ENCODE measurements at regions not wholly inside any gene's neighbourhood (a gene's known extent, or its start where the extent isn't known, plus 50 kb on each side); places are given as distances from the start of the nearest gene placed in this dataset.
"Not testable (repeated sequence)": the region's sequence is repeated elsewhere in the genome, so short reads cannot be mapped to it uniquely, and the experiment has no call there.

GRCh38 chr17:20681746-20682722, 102.5 kb downstream of the CDRT15L2 start:
- not testable (repeated sequence) for DNase-seq (ENCODE audit: low read depth)

DNA sequence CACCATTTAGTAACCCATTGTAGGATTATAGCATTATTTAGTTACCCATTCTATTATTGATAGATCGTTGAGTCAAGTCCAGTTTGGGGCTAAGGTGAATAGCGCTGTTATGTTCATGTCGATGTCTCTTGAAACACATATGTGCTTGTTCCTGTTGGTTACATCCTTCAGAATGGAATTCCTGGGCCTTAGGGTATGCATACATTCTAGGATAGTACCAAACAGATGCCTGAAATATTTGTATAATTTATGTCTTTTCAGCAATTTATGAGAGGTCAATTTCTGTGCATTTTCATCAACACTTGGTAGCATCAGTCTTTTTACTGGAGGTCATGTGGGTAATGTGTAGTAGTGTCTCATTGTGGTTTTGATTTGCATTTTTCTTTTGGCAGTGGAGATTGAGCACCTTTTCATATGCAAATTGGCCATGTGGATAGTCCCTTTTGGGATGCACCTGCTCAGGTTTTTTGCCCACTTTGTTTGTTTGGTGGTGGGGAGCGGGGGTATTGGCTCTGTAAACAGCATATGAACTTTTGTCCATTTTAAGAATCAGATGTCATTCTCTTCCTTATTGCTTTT, 104.2 kb downstream of the CDRT15L2 start:
- DNase-seq (ENCODE audit: low read depth): not testable (repeated sequence)

GRCh38 chr17:20684975-20685374, 105.5 kb downstream of the CDRT15L2 start:
- not testable (repeated sequence) for DNase-seq (ENCODE audit: low read depth)

GRCh38 chr17:20687584-20687983, 108.1 kb downstream of the CDRT15L2 start:
- not testable (repeated sequence) for DNase-seq (ENCODE audit: low read depth)

DNA sequence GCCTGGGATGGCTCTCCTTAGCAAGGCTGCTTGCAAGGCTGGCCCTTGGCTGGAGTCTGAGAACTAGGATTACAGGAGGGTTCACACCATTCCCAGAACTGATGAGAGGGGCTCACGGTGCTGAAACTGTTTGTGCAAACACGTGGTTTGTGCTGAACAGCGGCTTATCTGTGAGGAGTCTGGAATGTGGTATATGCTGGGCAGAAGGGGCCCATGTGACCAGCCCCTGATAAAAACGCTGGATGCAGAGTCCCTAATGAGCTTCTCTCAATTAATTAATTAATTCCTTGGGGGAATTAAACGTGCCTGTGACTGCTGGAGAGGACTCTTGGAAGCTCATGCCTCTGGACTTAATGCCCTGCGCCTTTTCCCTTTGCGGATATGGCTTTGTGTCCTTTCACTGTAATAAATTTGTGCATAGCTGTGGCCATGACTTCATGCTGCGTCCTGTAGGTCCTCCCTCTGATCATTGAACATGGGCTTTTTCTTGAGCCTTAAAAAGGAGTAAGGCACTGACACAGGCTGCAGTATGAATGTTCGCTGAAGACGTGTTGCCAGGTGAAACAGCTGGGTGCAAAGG, 109.7 kb downstream of the CDRT15L2 start:
- not testable (repeated sequence) for DNase-seq (ENCODE audit: low read depth)

DNA sequence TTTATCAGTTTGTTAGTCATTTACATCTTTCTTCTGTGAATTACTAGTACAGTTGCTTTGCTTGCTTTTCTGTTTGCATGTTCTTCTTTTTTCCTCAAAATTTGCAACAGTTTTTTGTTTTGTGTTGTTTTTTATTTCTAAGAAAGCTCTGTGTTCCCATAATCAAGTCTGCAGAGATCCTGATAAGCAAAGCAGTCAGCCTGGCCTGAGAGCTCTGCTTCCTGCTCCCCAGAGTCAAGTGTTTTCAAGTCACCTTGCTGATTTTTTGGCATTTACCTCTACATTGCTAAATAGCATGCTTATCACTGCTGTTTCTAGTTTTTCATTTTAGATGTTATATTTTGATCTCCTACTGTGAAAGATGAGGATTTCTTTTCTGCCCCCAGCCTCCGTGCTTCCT, 113.2 kb downstream of the CDRT15L2 start:
- not testable (repeated sequence) for DNase-seq (ENCODE audit: low read depth)

- not testable (repeated sequence) for DNase-seq (ENCODE audit: low read depth)
Measured at GRCh38 chr17:20695871-20696270, 116.3 kb downstream of the CDRT15L2 start.

- DNase-seq (ENCODE audit: low read depth): not testable (repeated sequence)
Measured at GRCh38 chr17:20698463-20699206, 119.1 kb downstream of the CDRT15L2 start.

GRCh38 chr17:20700528-20700927, 121.0 kb downstream of the CDRT15L2 start:
- DNase-seq (ENCODE audit: low read depth): not testable (repeated sequence)

GRCh38 chr17:20701366-20701765, 121.8 kb downstream of the CDRT15L2 start:
- not testable (repeated sequence) for DNase-seq (ENCODE audit: low read depth)

DNA sequence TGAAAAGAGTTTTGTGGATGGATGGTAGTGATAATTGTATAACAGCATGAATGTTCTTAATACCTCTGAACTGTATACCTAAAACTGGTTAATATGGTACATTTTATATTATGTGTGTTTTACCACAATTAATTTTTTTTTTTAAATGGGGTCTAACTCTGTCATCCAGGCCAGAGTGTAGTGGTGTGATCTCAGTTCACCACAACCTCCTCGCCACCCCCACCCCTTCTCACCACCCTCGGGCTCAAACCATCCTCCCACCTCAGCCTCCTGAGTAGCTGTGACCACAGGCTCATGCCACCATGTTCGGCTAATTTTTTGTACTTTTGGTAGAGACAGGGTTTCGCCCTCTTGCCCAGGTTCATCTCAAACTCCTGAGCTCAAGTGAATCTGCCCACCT, 123.2 kb downstream of the CDRT15L2 start:
- DNase-seq (ENCODE audit: low read depth): no peak

- DNase-seq (ENCODE audit: low read depth): no peak
Measured at GRCh38 chr17:20703781-20704180, 124.3 kb downstream of the CDRT15L2 start.

DNA sequence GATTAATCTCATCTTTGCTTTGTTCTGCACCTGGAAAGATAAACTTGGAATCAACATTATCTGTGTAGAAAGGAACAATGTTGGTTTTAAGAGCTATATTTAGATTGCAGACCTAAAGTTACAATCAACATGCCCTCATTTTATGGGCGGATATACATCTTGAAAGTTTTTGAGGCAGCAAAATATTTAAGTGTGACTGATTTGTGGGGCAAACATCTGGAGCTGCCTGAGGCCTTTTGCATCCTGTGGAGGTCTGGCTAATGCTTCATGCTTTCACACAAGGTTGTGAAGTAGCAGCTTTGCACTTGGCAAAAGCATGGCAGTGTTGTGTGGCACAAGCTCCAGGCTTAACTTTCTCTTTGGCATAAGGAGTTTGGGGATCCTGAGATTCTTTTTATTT, 125.7 kb downstream of the CDRT15L2 start:
- not testable (repeated sequence) for DNase-seq (ENCODE audit: low read depth)

- no peak for DNase-seq (ENCODE audit: low read depth)
Measured at GRCh38 chr17:20706751-20707373, 127.3 kb downstream of the CDRT15L2 start.

DNA sequence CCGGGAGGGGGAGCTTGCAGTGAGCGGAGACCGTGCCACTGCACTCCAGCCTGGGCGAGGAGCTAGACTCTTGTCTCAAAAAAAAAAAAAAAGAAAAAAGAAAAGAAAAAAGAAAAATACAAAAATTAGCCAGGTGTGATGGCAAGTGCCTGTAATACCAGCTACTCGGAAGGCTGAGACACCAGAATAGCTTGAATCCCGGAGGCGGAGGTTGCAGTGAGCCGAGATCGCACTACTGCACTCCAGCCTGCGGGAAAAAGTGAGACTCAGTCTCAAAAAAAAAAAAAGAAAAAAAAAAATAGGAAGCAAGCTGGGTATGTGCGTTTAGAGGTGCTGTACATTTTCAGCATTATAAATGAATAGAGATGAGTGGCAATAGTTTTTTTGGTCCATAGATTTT, 129.3 kb downstream of the CDRT15L2 start:
- not testable (repeated sequence) for DNase-seq (ENCODE audit: low read depth)

DNA sequence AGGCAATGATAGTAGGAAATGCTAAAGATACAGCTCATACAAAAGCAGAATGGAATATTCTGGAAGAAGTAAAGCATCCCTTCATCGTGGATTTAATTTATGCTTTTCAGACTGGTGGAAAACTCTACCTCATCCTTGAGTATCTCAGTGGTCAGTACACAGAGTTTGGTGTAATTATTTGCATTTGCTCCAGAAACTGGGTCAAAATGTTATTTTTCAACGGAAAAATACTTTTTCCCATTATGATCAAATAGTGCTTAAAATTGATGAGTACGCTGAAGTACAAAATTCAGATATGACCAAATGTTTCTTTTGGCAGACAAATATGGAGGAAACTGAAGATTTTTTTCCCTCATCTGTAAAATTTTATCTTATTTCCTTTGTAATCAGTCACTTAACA, 137.0 kb downstream of the CDRT15L2 start:
- not testable (repeated sequence) for DNase-seq (ENCODE audit: low read depth)

DNA sequence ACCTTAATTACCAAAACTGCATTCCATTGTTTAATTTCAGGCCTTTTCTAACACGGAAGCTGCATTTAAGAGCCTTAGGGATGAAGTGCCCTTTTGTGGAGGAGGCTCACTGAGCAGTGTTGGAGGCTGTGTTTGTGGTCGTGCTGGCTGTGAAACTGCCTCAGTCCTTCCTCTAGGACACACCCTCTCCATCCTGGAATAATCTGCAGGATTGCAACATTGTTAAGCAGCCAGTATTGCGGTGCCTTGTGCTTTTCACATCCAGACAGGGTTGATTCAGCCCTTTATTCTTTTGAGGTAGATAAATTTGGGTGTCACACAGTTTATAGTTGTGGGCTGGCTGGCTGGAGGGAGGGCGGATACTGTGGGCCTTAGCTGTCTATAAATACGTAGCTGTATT, 141.6 kb downstream of the CDRT15L2 start:
- DNase-seq (ENCODE audit: low read depth): no peak

DNA sequence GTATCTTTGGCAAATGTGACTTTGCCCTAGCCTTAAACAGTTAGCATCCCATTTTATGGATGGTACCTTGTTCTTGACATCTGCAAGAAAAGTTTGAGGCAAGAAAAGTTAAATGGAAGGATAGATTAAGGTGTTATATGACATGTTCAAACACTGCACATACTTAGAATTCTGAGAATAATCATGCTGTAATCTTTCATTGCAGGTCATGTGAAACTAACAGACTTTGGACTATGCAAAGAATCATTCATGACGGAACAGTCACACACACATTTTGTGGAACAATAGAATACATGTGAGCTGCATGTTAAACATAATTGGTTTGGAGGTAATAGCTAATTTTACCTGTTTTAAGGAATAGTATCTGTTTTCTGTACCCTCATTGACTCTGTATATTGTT, 144.9 kb downstream of the CDRT15L2 start:
- DNase-seq (ENCODE audit: low read depth): not testable (repeated sequence)

DNA sequence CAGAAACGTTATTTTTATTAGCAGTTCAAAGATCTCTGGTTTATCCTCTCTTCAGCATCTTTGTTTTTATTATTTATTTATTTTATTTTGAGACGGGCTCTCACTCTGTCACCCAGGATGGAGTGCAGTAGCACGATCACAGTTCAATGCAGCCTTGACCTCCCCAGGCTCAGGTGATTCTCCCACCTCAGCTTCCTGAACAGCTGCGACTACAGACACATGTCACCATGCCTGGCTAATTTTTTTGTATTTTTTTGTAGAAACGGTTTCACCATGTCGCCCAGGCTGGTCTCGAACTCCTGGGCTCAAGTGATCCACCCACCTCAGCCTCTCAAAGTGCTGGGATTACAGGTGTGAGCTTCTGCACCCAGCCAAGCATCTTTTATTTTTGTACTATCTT, 147.7 kb downstream of the CDRT15L2 start:
- not testable (repeated sequence) for DNase-seq (ENCODE audit: low read depth)

DNA sequence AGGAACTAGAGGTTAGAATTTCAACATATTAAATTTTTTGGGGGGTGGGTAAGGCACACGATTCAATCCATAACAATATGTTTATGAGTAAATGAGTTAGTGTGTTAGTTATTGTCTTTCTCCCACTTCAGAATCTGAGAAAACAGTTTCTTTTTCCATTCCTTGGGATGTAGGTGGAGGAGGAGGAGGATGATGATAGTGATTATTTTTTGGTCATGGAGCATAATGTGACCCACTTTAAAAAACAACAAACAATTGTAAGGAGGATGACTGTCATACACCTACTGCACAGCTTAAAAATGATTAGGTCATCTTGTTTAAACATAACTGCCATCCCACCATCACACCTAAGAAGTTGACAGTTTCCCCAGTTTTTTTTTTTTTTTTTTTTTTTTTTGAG, 148.7 kb downstream of the CDRT15L2 start:
- no peak for DNase-seq (ENCODE audit: low read depth)

- not testable (repeated sequence) for DNase-seq (ENCODE audit: low read depth)
Measured at GRCh38 chr17:20731131-20731530, 151.6 kb downstream of the CDRT15L2 start.
